Gastrocnemius medialis (tissue), 4 donors: ENCODE measurements at regions not wholly inside any gene's neighbourhood (a gene's known extent, or its start where the extent isn't known, plus 50 kb on each side); places are given as distances from the start of the nearest gene placed in this dataset.
A peak's percentile ranks its signal among the peaks of the same experiment; 100 is the strongest.

Experiments
- ATAC-seq, 2 donors: fragments of 150-250 bp; one replicate each; pipeline ENCODE4 v1.9.1; 2016
- DNase-seq, 2 donors: peaks; one replicate each; pipeline ENCODE4 v3.0.0-alpha.2; 2019
- H3K27ac ChIP-seq, 4 donors: fragments of 200-600 bp; sonication (generic); 1 replicate in 1 of 4; 2 replicates in 3 of 4; pipeline ENCODE4 v1.5.1; 2016 to 2018; ENCODE audit warnings: mild to moderate bottlenecking in 2 of 4, moderate library complexity in 1 of 4
- H3K27me3 ChIP-seq, 3 donors: fragments of 200-600 bp; sonication (generic) in 2 of 3; 1 replicate in 1 of 3; 2 replicates in 2 of 3; pipeline versions ENCODE4 v1.5.1 to v1.6.0; 2016 to 2019; ENCODE audit warnings: mild to moderate bottlenecking in 1 of 3, moderate library complexity in 1 of 3
- H3K36me3 ChIP-seq, 2 donors: fragments of 200-600 bp; sonication (generic) in 1 of 2; one replicate each; pipeline ENCODE4 v1.5.1; 2017 to 2018
- H3K4me1 ChIP-seq, 2 donors: fragments of 200-600 bp; sonication (generic) in 1 of 2; one replicate each; pipeline ENCODE4 v1.5.1; 2016 to 2017; ENCODE audit warnings: mild to moderate bottlenecking in 2 of 2
- H3K4me3 ChIP-seq, 4 donors: fragments of 200-600 bp; sonication (generic) in 3 of 4; 1 replicate in 1 of 4; 2 replicates in 3 of 4; pipeline ENCODE4 v1.5.1; 2016 to 2019; ENCODE audit warnings: mild to moderate bottlenecking in 2 of 4
- H3K9me3 ChIP-seq, 3 donors: fragments of 200-600 bp; sonication (generic) in 2 of 3; 1 replicate in 1 of 3; 2 replicates in 2 of 3; pipeline ENCODE4 v1.5.1; 2016 to 2019
- POLR2A ChIP-seq, 2 donors: fragments of 450-650 bp; IDR thresholded peaks; one replicate each; pipeline ENCODE4 v1.6.1; 2017; ENCODE audit warnings: antibody characterized with exemption in 2 of 2, mild to moderate bottlenecking in 2 of 2, moderate library complexity in 2 of 2
- in situ Hi-C, 4 donors: fragments of 200-750 bp; cut with MboI; loops; one replicate each; pipeline versions ENCODE4 v1.15.0 to v1.8.0; 2017; ENCODE audit warnings: low sequenced_read_pairs in 4 of 4
- intact Hi-C: fragments of 100-400 bp; cut with DNase I; formaldehyde crosslinking; loops from one replicate; pipeline ENCODE4 v1.15.1; 2023; ENCODE audit warnings: low total_unique reads
- TF ChIP-seq, protein P1 (sequence below), 5 experiments: fragments of 450-650 bp in 3 of 5; fragments of 200-600 bp in 2 of 5; sonication (generic) in 2 of 5; IDR thresholded peaks in 4 of 5; conservative IDR thresholded peaks in 1 of 5; 1 replicate in 4 of 5; 2 replicates in 1 of 5; pipeline ENCODE4 v1.5.1; 2016 to 2019; ENCODE audit warnings: antibody characterized with exemption in 5 of 5, mild to moderate bottlenecking in 3 of 5, moderate library complexity in 3 of 5

DNA sequence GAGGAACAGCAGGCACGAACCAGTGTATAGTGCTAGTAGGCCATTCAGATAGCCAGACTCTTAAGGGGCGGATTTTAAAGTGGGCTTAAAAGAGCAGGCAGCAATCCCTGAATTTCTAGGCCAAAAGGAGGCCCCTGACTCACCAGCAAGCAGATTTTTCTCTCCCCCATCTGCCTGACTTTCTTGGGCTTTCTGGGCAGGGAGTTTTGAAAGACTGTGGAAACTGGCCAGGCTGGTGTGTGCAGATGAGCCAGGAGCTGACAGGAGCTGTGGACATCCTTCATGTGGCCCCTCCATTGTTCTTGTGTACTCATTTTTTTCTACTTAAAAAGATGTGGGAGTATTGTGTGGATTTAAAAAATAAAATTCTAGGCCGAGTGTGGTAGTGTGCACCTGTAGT, 59.0 kb downstream of the GLI2 start:
- Histone ChIP-seq H3K36me3 (no peaks in the 10 kb centered on the region), H3K27ac (no peak overlapping the region), H3K27me3 (no peaks in the 10 kb centered on the region), H3K4me1 (peaks cover 0 to 5% of the 10 kb centered on the region in 2 donors), H3K4me3 (no peak overlapping the region), H3K9me3 (no peaks in the 10 kb centered on the region)
- in situ Hi-C loops (no loop called here), intact Hi-C loops (no loop called here)
- TF ChIP-seq, protein P1, sequence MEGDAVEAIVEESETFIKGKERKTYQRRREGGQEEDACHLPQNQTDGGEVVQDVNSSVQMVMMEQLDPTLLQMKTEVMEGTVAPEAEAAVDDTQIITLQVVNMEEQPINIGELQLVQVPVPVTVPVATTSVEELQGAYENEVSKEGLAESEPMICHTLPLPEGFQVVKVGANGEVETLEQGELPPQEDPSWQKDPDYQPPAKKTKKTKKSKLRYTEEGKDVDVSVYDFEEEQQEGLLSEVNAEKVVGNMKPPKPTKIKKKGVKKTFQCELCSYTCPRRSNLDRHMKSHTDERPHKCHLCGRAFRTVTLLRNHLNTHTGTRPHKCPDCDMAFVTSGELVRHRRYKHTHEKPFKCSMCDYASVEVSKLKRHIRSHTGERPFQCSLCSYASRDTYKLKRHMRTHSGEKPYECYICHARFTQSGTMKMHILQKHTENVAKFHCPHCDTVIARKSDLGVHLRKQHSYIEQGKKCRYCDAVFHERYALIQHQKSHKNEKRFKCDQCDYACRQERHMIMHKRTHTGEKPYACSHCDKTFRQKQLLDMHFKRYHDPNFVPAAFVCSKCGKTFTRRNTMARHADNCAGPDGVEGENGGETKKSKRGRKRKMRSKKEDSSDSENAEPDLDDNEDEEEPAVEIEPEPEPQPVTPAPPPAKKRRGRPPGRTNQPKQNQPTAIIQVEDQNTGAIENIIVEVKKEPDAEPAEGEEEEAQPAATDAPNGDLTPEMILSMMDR (IDR thresholded peaks at IDR 0.05 in 4 of 5, conservative IDR thresholded peaks at IDR 0.05 in 1 of 5): no peak
- TF ChIP-seq POLR2A (IDR thresholded peaks at IDR 0.05): no peak
- DNase-seq (no peak), ATAC-seq (no peak)

DNA sequence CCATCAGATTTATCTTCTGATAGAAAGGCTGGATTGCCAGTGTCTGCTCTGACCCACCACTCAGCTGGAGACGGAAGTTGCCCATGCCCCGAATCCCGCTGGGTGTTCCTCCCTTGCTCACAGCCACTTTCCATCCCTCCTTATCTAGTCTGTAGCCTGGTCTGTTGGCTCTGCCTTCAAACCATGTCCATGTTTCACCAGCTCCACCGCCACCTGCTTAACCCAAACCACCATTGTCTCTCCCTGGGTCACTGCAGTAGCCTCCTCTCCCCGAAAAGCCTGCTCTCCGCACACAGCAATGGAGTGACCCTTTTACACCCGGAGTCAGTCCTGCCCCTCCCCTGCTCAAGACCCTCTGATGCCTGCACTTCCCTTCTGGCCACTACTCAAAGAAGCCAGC, 60.4 kb downstream of the GLI2 start:
- no peak for DNase-seq
- TF ChIP-seq, protein P1 (IDR thresholded peaks at IDR 0.05 in 4 of 5, conservative IDR thresholded peaks at IDR 0.05 in 1 of 5): no peak
- TF ChIP-seq POLR2A (IDR thresholded peaks at IDR 0.05): no peak
- no peak overlapping the region for H3K4me3 ChIP-seq
- H3K27me3 ChIP-seq: no peaks in the 10 kb centered on the region
- no peaks in the 10 kb centered on the region for H3K36me3 ChIP-seq
- in situ Hi-C loops (no loop called here), intact Hi-C loops (no loop called here)
- no peaks in the 10 kb centered on the region for H3K9me3 ChIP-seq
- H3K4me1 ChIP-seq: peaks cover 0 to 5% of the 10 kb centered on the region in 2 donors
- no peak for ATAC-seq
- no peak overlapping the region for H3K27ac ChIP-seq

DNA sequence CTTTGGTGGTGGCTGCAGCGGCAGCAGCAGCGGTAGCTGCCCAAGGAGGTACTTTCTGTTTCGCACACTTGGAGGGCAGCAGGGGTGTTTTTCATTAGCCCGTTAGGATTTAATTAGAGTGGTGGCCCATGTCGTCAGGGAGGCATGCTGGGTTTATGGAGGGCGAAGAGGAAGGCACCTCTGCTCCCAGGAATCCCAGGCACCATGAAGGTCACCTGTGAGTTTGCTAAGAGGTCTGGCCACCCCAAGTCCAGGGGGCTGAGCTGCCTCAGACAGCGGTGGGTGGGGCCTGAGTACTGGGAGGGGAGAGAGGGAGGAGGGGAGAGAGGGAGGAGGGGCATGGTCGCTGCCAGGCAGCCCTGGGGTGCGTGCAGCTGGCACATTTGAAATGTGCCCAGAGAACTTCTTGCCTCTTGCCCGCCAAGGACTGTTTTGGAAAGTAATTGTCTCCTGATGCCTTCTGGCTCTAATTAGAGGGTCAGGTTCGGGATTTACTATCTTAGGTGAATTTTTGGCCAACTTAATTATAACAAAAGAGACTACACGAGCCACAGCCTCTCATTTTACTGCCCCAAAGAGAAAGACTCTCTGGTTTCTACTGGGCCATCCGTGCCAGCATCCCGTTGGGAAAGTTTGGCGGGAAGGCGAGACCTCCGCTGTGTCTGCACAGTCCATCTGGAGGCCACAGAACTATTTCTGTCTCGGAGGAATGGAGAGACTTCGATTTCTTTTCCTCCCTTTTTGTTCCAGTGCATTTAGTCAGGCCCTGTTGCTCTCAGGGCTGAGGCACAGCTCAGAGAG, 62.0 kb downstream of the GLI2 start:
- intact Hi-C loops: no loop called here
- in situ Hi-C loops: no loop called here
- no peaks in the 10 kb centered on the region for H3K27me3 ChIP-seq
- TF ChIP-seq POLR2A (IDR thresholded peaks at IDR 0.05): no peak
- TF ChIP-seq, protein P1 (IDR thresholded peaks at IDR 0.05 in 4 of 5, conservative IDR thresholded peaks at IDR 0.05 in 1 of 5): no peak
- H3K9me3 ChIP-seq: no peaks in the 10 kb centered on the region
- peaks cover 0 to 5% of the 10 kb centered on the region in 2 donors for H3K4me1 ChIP-seq
- DNase-seq (no peak), ATAC-seq (peak in 1 of 2 donors; percentile 45)
- H3K4me3 ChIP-seq: no peak overlapping the region
- H3K36me3 ChIP-seq: no peaks in the 10 kb centered on the region
- no peak overlapping the region for H3K27ac ChIP-seq

DNA sequence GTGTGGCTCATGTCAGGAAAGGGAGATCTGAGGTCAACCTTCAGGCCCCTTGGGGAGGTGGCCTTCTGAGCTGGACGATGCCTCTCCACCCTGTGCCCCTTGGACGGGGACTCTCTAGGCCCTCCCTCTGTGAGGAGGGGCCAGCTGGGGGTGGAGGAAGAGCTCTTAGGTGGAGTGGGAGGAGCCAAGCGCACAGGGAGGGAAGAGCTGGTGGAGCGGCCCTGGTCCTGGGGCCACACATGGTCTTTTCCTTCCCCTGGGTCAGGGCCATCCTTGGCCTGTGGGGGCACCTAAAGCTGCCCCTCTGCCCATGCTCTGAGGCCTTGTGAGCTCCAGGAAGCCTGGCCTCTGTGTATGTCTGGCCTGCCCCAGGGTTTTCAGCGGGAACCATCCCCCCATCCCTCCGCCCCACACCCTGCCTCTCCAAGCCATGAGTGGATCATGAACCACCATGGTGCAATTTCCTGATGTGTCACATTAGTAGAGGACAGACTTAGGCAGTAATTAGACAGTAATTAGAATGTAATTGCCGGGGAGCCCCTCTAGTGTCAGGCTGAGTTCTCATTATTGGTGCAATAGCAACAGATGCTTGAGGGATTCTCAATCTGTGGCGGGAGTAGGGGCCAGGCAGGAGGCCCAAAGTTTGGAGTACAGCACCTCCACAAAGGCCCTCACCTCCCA, 63.0 kb downstream of the GLI2 start:
- Histone ChIP-seq H3K4me1 (peaks cover 0 to 5% of the 10 kb centered on the region in 2 donors), H3K4me3 (no peak overlapping the region), H3K27me3 (no peaks in the 10 kb centered on the region), H3K36me3 (no peaks in the 10 kb centered on the region), H3K27ac (no peak overlapping the region), H3K9me3 (no peaks in the 10 kb centered on the region)
- intact Hi-C loops (no loop called here), in situ Hi-C loops (no loop called here)
- TF ChIP-seq, protein P1 (IDR thresholded peaks at IDR 0.05 in 4 of 5, conservative IDR thresholded peaks at IDR 0.05 in 1 of 5): no peak
- no peak for TF ChIP-seq POLR2A (IDR thresholded peaks at IDR 0.05)
- no peak for DNase-seq
- no peak for ATAC-seq
